ENCODE measurements at regions not wholly inside any gene's neighbourhood (a gene's known extent, or its start where the extent isn't known, plus 50 kb on each side); places are given as distances from the start of the nearest gene placed in this dataset.

DNA sequence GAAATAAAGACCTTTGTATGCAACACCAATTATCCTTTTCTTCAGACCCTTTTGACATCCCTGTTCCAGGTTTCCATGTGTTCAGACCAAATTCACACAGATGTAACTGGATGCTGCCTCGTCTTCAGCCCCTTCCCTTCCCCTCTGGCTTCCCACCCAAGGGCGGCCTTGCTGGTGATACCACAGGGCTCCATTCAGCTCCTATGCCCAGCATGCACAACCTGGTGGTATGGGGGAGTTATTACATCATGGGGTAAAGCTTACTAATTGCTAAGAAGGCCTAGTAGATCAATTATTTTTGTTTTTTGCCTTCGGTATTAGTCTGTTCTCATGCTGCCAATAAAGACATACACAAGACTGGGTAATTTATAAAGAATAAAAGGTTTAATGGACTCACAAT, 317.0 kb upstream of the CXXC4 start:
- Histone ChIP-seq H3K27me3 (no peaks in the 10 kb centered on the region), H2AFZ (no peak overlapping the region), H3K27ac (no peak overlapping the region), H4K20me1 (ENCODE audit: insufficient read depth, poor library complexity, severe bottlenecking) (no peaks in the 10 kb centered on the region), H3K9me3 (ENCODE audit: low read depth) (no peaks in the 10 kb centered on the region), H3K36me3 (replicated peaks; ENCODE audit: insufficient read depth, low read depth) (no peaks in the 10 kb centered on the region), H3K4me1 (ENCODE audit: insufficient read depth) (no peaks in the 10 kb centered on the region), H3K4me3 (no peak overlapping the region), H3K79me2 (no peaks in the 10 kb centered on the region), H3K9me2 (replicated peaks; ENCODE audit: insufficient read depth) (no peaks in the 10 kb centered on the region), H3K4me2 (no peak overlapping the region)
- WGBS (ENCODE audit: low lambda C conversion rate, missing lambda C conversion rate), result 96% methylated on average over 3 of the region's 3 CpGs
- TF ChIP-seq EZH2 (IDR thresholded peaks at IDR 0.05; ENCODE audit: borderline replicate concordance) (no peak), EZH2phosphoT487 (IDR thresholded peaks at IDR 0.05; ENCODE audit: low read depth, severe bottlenecking, unreplicated experiment) (no peak)
- TF ChIP-seq, protein P1, sequence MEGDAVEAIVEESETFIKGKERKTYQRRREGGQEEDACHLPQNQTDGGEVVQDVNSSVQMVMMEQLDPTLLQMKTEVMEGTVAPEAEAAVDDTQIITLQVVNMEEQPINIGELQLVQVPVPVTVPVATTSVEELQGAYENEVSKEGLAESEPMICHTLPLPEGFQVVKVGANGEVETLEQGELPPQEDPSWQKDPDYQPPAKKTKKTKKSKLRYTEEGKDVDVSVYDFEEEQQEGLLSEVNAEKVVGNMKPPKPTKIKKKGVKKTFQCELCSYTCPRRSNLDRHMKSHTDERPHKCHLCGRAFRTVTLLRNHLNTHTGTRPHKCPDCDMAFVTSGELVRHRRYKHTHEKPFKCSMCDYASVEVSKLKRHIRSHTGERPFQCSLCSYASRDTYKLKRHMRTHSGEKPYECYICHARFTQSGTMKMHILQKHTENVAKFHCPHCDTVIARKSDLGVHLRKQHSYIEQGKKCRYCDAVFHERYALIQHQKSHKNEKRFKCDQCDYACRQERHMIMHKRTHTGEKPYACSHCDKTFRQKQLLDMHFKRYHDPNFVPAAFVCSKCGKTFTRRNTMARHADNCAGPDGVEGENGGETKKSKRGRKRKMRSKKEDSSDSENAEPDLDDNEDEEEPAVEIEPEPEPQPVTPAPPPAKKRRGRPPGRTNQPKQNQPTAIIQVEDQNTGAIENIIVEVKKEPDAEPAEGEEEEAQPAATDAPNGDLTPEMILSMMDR (IDR thresholded peaks at IDR 0.05; ENCODE audit: poor library complexity), result no peak
- no peak for DNase-seq (ENCODE audit: low spot score)

GRCh38 chr4:104815665-104816064, 321.0 kb upstream of the CXXC4 start:
- H3K9me3 ChIP-seq (ENCODE audit: low read depth), result no peaks in the 10 kb centered on the region
- no peaks in the 10 kb centered on the region for H3K79me2 ChIP-seq
- no peaks in the 10 kb centered on the region for H3K4me1 ChIP-seq (ENCODE audit: insufficient read depth)
- H4K20me1 ChIP-seq (ENCODE audit: insufficient read depth, poor library complexity, severe bottlenecking), result no peaks in the 10 kb centered on the region
- WGBS (ENCODE audit: low lambda C conversion rate, missing lambda C conversion rate), result 48% methylated on average over 1 of the region's 1 CpG
- no peaks in the 10 kb centered on the region for H3K36me3 ChIP-seq (replicated peaks; ENCODE audit: insufficient read depth, low read depth)
- no peaks in the 10 kb centered on the region for H3K27me3 ChIP-seq
- no peak overlapping the region for H3K27ac ChIP-seq
- TF ChIP-seq EZH2 (IDR thresholded peaks at IDR 0.05; ENCODE audit: borderline replicate concordance), result no peak
- TF ChIP-seq EZH2phosphoT487 (IDR thresholded peaks at IDR 0.05; ENCODE audit: low read depth, severe bottlenecking, unreplicated experiment), result no peak
- TF ChIP-seq, protein P1 (IDR thresholded peaks at IDR 0.05; ENCODE audit: poor library complexity), result no peak
- H3K4me3 ChIP-seq, result no peak overlapping the region
- no peaks in the 10 kb centered on the region for H3K9me2 ChIP-seq (replicated peaks; ENCODE audit: insufficient read depth)
- H2AFZ ChIP-seq, result no peak overlapping the region
- H3K4me2 ChIP-seq, result no peak overlapping the region
- peak; percentile 11 for DNase-seq (ENCODE audit: low spot score)

DNA sequence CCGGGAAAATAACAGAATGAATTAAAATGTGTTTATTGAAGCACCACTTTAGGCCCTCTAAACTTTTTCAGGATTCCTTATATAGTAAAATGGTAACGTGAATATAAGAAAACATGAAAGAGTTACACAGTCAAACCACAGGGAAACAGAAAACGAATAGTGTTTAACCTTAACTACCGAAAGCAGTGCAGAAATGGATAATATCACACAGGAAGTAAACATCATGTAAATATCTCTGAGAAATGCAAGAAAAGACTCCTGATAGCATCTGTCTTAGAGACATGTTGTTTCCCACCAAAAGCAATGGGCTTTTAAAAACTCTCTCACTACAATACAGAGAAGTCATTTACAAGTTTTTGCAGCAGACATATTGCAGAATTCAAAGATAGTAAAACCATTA, 323.9 kb upstream of the CXXC4 start:
- DNase-seq (ENCODE audit: low spot score), result no peak
- H3K4me1 ChIP-seq (ENCODE audit: insufficient read depth), result no peaks in the 10 kb centered on the region
- H4K20me1 ChIP-seq (ENCODE audit: insufficient read depth, poor library complexity, severe bottlenecking), result no peaks in the 10 kb centered on the region
- no peak overlapping the region for H3K4me2 ChIP-seq
- WGBS (ENCODE audit: low lambda C conversion rate, missing lambda C conversion rate), result 81% methylated on average over 4 of the region's 4 CpGs
- no peaks in the 10 kb centered on the region for H3K79me2 ChIP-seq
- TF ChIP-seq, protein P1 (IDR thresholded peaks at IDR 0.05; ENCODE audit: poor library complexity), result no peak
- TF ChIP-seq EZH2phosphoT487 (IDR thresholded peaks at IDR 0.05; ENCODE audit: low read depth, severe bottlenecking, unreplicated experiment), result no peak
- no peak for TF ChIP-seq EZH2 (IDR thresholded peaks at IDR 0.05; ENCODE audit: borderline replicate concordance)
- H3K27ac ChIP-seq, result no peak overlapping the region
- no peaks in the 10 kb centered on the region for H3K36me3 ChIP-seq (replicated peaks; ENCODE audit: insufficient read depth, low read depth)
- no peaks in the 10 kb centered on the region for H3K27me3 ChIP-seq
- no peak overlapping the region for H2AFZ ChIP-seq
- no peaks in the 10 kb centered on the region for H3K9me2 ChIP-seq (replicated peaks; ENCODE audit: insufficient read depth)
- H3K4me3 ChIP-seq, result no peak overlapping the region
- no peaks in the 10 kb centered on the region for H3K9me3 ChIP-seq (ENCODE audit: low read depth)

- TF ChIP-seq, protein P1 (IDR thresholded peaks at IDR 0.05; ENCODE audit: poor library complexity), result no peak
- TF ChIP-seq EZH2 (IDR thresholded peaks at IDR 0.05; ENCODE audit: borderline replicate concordance), result no peak
- TF ChIP-seq EZH2phosphoT487 (IDR thresholded peaks at IDR 0.05; ENCODE audit: low read depth, severe bottlenecking, unreplicated experiment), result no peak
- H3K4me3 ChIP-seq, result no peak overlapping the region
- no peaks in the 10 kb centered on the region for H3K79me2 ChIP-seq
- no peak for DNase-seq (ENCODE audit: low spot score)
- 85% methylated on average over 2 of the region's 2 CpGs for WGBS (ENCODE audit: low lambda C conversion rate, missing lambda C conversion rate)
- H4K20me1 ChIP-seq (ENCODE audit: insufficient read depth, poor library complexity, severe bottlenecking), result no peaks in the 10 kb centered on the region
- H2AFZ ChIP-seq, result no peak overlapping the region
- H3K9me2 ChIP-seq (replicated peaks; ENCODE audit: insufficient read depth), result no peaks in the 10 kb centered on the region
- H3K9me3 ChIP-seq (ENCODE audit: low read depth), result no peaks in the 10 kb centered on the region
- no peaks in the 10 kb centered on the region for H3K4me1 ChIP-seq (ENCODE audit: insufficient read depth)
- no peaks in the 10 kb centered on the region for H3K27me3 ChIP-seq
- no peak overlapping the region for H3K4me2 ChIP-seq
- H3K27ac ChIP-seq, result no peak overlapping the region
- no peaks in the 10 kb centered on the region for H3K36me3 ChIP-seq (replicated peaks; ENCODE audit: insufficient read depth, low read depth)
These were observed 320.5 kb upstream of the TET2 start for GRCh38 chr4:104826171-104826570.
